CD4-positive, alpha-beta T cell (primary cell): ENCODE measurements at regions not wholly inside any gene's neighbourhood (a gene's known extent, or its start where the extent isn't known, plus 50 kb on each side); places are given as distances from the start of the nearest gene placed in this dataset.

Experiments used
- ATAC-seq: fragments of 200-7000 bp; cut with Tn5 transposase; one replicate; pipeline ENCODE4 v1.10.0; 2022; ENCODE audit warnings: mild to moderate bottlenecking; ENCODE audit not compliant: poor library complexity
- CTCF ChIA-PET: fragments of 350-600 bp; sonication (Branson Sonifier 250); formaldehyde crosslinking; loops from one replicate; lab custom pipeline; 2021; ENCODE audit warnings: antibody characterized with exemption, inconsistent platforms; lab: Charles Lee
- POLR2A ChIA-PET: fragments of 350-600 bp; sonication (Branson Sonifier 250); formaldehyde crosslinking; loops from one replicate; lab custom pipeline; 2021; ENCODE audit warnings: antibody characterized with exemption, inconsistent platforms; lab: Charles Lee
- DNase-seq, 14 experiments: peaks; one replicate each; pipeline ENCODE4 v3.0.0-alpha.2; 2013 to 2020; ENCODE audit warnings: mixed read lengths in 2 of 14
- H3K27ac ChIP-seq, 2 donors: one replicate each; pipeline versions ENCODE4 v1.5.1 to v1.7.0; 2013; ENCODE audit warnings: low read length in 2 of 2, low read depth in 1 of 2, mild to moderate bottlenecking in 1 of 2
- H3K27me3 ChIP-seq, 2 experiments: 1 replicate in 1 of 2; 2 replicates in 1 of 2; pipeline versions ENCODE4 v1.6.1 to v1.7.0; 2013; ENCODE audit warnings: low read length in 2 of 2, control low read depth in 1 of 2, mild to moderate bottlenecking in 1 of 2, moderate library complexity in 1 of 2; ENCODE audit not compliant: insufficient read depth in 2 of 2, control insufficient read depth in 1 of 2
- H3K36me3 ChIP-seq: one replicate; pipeline ENCODE4 v1.6.1; 2013; ENCODE audit warnings: low read length, control low read depth; ENCODE audit not compliant: insufficient read depth
- H3K4me1 ChIP-seq: one replicate; pipeline ENCODE4 v1.6.1; 2013; ENCODE audit warnings: low read length, control low read depth; ENCODE audit not compliant: insufficient read depth
- H3K4me3 ChIP-seq: one replicate; pipeline ENCODE4 v1.5.1; 2013; ENCODE audit warnings: mild to moderate bottlenecking, low read length, moderate library complexity
- H3K9me3 ChIP-seq, 2 experiments: 1 replicate in 1 of 2; 2 replicates in 1 of 2; pipeline versions ENCODE4 v1.6.1 to v1.7.0; 2013; ENCODE audit warnings: low read length in 2 of 2, mild to moderate bottlenecking in 2 of 2, control low read depth in 1 of 2, moderate library complexity in 1 of 2; ENCODE audit not compliant: control insufficient read depth in 1 of 2, insufficient read depth in 1 of 2
- H3K27ac Mint-ChIP-seq: one replicate; pipeline ENCODE4 v1.8.0; 2020; ENCODE audit warnings: mixed read lengths
- H3K27me3 Mint-ChIP-seq: one replicate; pipeline ENCODE4 v1.8.0; 2021; ENCODE audit warnings: mixed read lengths
- H3K36me3 Mint-ChIP-seq: one replicate; pipeline ENCODE4 v1.8.0; 2021; ENCODE audit warnings: low read depth, mixed read lengths
- H3K4me1 Mint-ChIP-seq: one replicate; pipeline ENCODE4 v1.8.0; 2021; ENCODE audit warnings: low read depth, mixed read lengths
- H3K4me3 Mint-ChIP-seq: one replicate; pipeline ENCODE4 v1.8.0; 2020; ENCODE audit warnings: mild to moderate bottlenecking, mixed read lengths
- H3K9me3 Mint-ChIP-seq: one replicate; pipeline ENCODE4 v1.8.0; 2020; ENCODE audit warnings: mixed read lengths
- intact Hi-C, 2 experiments: fragments of 100-400 bp; cut with DNase I in 1 of 2; cut with micrococcal nuclease in 1 of 2; formaldehyde crosslinking; loops; one replicate each; pipeline versions ENCODE4 v1.15.1 to v1.9.0; 2023 to 2025; cut with DNase I, micrococcal nuclease
- TF ChIP-seq, protein P1 (sequence below): fragments of 200-600 bp; IDR thresholded peaks from one replicate; pipeline ENCODE4 v1.8.0; 2022; ENCODE audit warnings: antibody characterized with exemption, mild to moderate bottlenecking

DNA sequence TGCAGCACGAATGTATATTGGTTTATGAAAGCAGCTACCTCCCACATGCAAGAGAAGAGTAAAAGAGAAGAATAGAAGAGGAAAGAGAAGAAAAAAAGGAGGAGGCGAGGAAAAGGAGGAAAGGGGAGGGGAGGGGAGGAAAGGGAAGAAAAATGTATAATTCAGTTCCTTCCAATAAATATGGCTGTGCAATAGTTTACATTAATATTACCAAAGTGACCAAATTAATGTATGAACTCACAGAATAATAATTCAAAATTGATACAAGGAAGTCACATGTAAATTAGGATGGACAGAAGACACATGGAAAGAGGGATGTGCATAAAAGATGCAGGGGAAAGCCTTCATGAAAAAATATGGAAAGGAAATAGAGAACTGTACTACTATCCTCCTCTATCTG lies 172.5 kb downstream of the SLC38A4 start:
- no peaks in the 10 kb centered on the region for H3K27me3 Mint-ChIP-seq
- no peaks in the 10 kb centered on the region for H3K4me1 Mint-ChIP-seq
- no peak overlapping the region for H3K27ac Mint-ChIP-seq
- no peak overlapping the region for H3K4me3 Mint-ChIP-seq
- H3K36me3 Mint-ChIP-seq, result no peaks in the 10 kb centered on the region
- no peak overlapping the region for H3K27ac ChIP-seq
- no peaks in the 10 kb centered on the region for H3K9me3 Mint-ChIP-seq
- no peak for ATAC-seq
- ChIA-PET POLR2A (no interaction called here), CTCF (no interaction called here)
- no peaks in the 10 kb centered on the region for H3K4me1 ChIP-seq
- no peaks in the 10 kb centered on the region for H3K36me3 ChIP-seq
- H3K4me3 ChIP-seq, result no peak overlapping the region
- no peak for DNase-seq
- peaks cover 0 to under 1% of the 10 kb centered on the region in 2 experiments for H3K9me3 ChIP-seq
- intact Hi-C loops, result no loop called here
- TF ChIP-seq, protein P1, sequence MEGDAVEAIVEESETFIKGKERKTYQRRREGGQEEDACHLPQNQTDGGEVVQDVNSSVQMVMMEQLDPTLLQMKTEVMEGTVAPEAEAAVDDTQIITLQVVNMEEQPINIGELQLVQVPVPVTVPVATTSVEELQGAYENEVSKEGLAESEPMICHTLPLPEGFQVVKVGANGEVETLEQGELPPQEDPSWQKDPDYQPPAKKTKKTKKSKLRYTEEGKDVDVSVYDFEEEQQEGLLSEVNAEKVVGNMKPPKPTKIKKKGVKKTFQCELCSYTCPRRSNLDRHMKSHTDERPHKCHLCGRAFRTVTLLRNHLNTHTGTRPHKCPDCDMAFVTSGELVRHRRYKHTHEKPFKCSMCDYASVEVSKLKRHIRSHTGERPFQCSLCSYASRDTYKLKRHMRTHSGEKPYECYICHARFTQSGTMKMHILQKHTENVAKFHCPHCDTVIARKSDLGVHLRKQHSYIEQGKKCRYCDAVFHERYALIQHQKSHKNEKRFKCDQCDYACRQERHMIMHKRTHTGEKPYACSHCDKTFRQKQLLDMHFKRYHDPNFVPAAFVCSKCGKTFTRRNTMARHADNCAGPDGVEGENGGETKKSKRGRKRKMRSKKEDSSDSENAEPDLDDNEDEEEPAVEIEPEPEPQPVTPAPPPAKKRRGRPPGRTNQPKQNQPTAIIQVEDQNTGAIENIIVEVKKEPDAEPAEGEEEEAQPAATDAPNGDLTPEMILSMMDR, result no peak
- no peaks in the 10 kb centered on the region for H3K27me3 ChIP-seq

DNA sequence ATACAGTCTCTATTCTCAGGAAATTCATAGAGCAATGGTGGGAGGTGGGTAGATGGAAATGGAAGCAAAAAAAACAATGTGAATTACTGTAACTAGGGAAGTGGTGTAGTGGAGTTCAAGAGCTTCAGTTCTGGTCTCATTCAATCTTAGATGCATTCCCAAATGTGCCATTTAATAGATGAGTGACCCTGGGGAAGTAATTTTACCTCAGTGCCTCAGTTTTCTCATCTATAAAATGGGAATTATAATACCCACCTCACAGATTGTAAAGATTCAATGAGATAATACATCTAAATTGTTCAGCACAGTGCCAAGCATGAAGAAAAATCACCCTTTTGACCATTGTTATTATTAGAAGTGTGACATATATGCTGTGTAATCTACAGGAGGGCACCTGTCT lies 173.1 kb downstream of the SLC38A4 start:
- Histone ChIP-seq H3K27ac (no peak overlapping the region), H3K9me3 (peaks cover 0 to 6% of the 10 kb centered on the region in 2 experiments), H3K4me1 (no peaks in the 10 kb centered on the region), H3K4me3 (no peak overlapping the region), H3K27me3 (no peaks in the 10 kb centered on the region), H3K36me3 (no peaks in the 10 kb centered on the region)
- H3K9me3 Mint-ChIP-seq, result no peaks in the 10 kb centered on the region
- POLR2A ChIA-PET, result no interaction called here
- CTCF ChIA-PET, result no interaction called here
- ATAC-seq, result no peak
- H3K27ac Mint-ChIP-seq, result no peak overlapping the region
- no peak overlapping the region for H3K4me3 Mint-ChIP-seq
- no peaks in the 10 kb centered on the region for H3K36me3 Mint-ChIP-seq
- H3K4me1 Mint-ChIP-seq, result no peaks in the 10 kb centered on the region
- TF ChIP-seq, protein P1, result no peak
- H3K27me3 Mint-ChIP-seq, result no peaks in the 10 kb centered on the region
- no peak for DNase-seq
- intact Hi-C loops, result no loop called here

DNA sequence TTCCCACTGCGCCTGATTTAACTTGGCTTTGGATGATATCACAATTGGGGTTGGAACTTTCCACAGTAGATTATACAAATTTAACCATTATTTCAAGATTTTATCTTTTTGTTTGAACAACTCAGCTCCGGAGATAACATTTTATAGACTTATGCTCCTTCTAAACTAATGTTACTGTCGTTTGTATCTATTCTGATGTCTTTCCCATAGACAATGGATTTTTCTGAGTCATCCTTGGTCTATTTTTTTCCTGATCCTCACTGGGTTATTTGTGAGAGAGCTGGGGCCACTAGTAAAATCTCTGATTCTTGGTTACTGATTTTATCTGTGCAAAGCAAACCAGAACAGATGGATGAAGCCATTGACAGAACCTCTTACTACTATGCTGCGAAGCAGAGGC lies 175.1 kb downstream of the SLC38A4 start:
- ATAC-seq (no peak), DNase-seq (no peak)
- H3K4me1 Mint-ChIP-seq, result no peaks in the 10 kb centered on the region
- Histone ChIP-seq H3K27ac (no peak overlapping the region), H3K4me1 (no peaks in the 10 kb centered on the region), H3K36me3 (no peaks in the 10 kb centered on the region), H3K27me3 (no peaks in the 10 kb centered on the region), H3K4me3 (no peak overlapping the region), H3K9me3 (peaks cover 0 to 8% of the 10 kb centered on the region in 2 experiments)
- CTCF ChIA-PET, result no interaction called here
- no peaks in the 10 kb centered on the region for H3K27me3 Mint-ChIP-seq
- POLR2A ChIA-PET, result no interaction called here
- TF ChIP-seq, protein P1, result no peak
- intact Hi-C loops, result no loop called here
- H3K9me3 Mint-ChIP-seq, result no peaks in the 10 kb centered on the region
- H3K4me3 Mint-ChIP-seq, result no peak overlapping the region
- no peaks in the 10 kb centered on the region for H3K36me3 Mint-ChIP-seq
- H3K27ac Mint-ChIP-seq, result no peak overlapping the region
